ENCODE measurements at regions not wholly inside any gene's neighbourhood (a gene's known extent, or its start where the extent isn't known, plus 50 kb on each side); places are given as distances from the start of the nearest gene placed in this dataset.

DNA sequence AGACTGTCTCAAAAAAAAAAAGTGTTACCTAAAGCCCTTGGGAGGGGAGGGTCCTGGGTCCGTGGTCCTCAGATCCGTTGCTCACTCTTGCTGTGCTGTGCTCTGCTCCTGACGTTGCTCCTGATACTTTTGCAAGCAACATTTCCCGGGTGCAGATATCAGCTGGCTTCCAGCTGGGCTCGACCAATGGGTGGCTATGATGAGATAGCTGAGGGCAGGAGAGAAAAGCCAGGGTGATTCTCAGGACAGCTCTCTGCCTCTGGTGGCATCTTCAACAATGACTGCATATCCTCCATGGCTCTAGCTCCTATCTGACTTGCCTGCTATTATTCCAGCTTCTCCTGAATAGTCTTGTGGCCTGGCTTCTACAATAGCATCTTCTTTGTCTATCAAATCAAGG, 134.5 kb downstream of the RPS12 start:
- TF ChIP-seq, protein P1, sequence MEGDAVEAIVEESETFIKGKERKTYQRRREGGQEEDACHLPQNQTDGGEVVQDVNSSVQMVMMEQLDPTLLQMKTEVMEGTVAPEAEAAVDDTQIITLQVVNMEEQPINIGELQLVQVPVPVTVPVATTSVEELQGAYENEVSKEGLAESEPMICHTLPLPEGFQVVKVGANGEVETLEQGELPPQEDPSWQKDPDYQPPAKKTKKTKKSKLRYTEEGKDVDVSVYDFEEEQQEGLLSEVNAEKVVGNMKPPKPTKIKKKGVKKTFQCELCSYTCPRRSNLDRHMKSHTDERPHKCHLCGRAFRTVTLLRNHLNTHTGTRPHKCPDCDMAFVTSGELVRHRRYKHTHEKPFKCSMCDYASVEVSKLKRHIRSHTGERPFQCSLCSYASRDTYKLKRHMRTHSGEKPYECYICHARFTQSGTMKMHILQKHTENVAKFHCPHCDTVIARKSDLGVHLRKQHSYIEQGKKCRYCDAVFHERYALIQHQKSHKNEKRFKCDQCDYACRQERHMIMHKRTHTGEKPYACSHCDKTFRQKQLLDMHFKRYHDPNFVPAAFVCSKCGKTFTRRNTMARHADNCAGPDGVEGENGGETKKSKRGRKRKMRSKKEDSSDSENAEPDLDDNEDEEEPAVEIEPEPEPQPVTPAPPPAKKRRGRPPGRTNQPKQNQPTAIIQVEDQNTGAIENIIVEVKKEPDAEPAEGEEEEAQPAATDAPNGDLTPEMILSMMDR (IDR thresholded peaks at IDR 0.05; ENCODE audit: extremely low read depth, insufficient read depth, missing control alignments): no peak
- in situ Hi-C loops (cut with MboI; ENCODE audit: low pct_unique_long_range_greater_than_20kb, low sequenced_read_pairs, unreplicated experiment): no loop called here
- DNase-seq (ENCODE audit: low spot score): no peak

DNA sequence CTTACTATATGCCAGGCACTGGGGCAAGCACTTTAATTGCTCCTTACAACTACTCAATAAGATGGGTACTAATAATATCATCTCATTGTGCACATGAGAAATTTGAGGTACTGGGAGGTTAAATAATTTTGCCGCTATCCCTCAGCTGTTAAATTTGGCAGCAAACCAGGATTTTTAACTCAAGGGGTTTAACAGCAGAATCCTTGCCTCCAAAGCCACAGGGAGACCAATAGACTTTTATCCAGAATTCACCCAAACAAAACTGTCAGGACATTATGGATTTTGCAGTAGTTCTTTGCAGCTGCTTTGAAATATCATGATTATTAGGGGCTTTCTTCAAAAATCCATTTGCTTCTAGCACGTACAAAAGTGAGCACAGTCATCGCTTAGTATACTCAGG, 136.2 kb downstream of the RPS12 start:
- in situ Hi-C loops (cut with MboI; ENCODE audit: low pct_unique_long_range_greater_than_20kb, low sequenced_read_pairs, unreplicated experiment): no loop called here
- TF ChIP-seq, protein P1 (IDR thresholded peaks at IDR 0.05; ENCODE audit: extremely low read depth, insufficient read depth, missing control alignments): no peak
- no peak for DNase-seq (ENCODE audit: low spot score)

DNA sequence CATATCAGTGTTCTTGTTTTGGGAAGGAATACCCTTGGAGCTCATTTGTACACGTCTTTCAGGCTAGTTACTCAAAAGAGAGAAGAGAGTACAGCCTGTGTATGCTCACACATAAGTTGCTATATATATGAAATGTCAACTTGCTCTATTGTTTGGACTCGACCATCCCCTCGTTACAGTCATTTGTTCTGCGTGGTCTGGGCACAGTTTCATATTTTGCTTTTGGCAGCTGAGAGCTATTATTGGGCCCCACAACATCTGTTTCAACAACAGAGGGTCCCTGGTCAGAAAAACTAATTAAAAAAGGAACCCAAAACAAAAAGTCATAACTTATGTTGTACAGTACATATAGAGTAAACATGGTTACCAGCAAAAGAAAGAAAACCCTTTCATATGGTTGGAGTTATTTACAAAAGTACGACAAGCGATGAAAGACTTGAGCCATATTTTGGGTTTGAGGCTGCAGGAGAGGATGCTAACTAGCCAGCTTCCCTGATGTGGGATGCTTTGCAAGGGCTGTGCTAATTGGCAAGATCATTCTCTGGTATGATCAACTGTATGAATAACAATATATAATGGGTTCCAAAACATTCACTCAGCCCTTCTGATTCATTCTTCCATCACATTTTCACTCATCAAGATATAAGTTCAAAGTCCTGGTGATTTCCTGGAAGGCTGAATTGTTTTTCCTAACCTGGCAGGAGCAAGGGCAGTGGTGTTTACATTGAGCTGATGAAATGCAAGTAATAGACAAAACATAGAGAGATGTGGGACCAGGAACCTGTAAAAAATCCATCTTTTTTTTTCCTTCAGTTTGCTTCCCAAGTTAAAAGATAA, 137.9 kb downstream of the RPS12 start:
- TF ChIP-seq, protein P1 (IDR thresholded peaks at IDR 0.05; ENCODE audit: extremely low read depth, insufficient read depth, missing control alignments): no peak
- in situ Hi-C loops (cut with MboI; ENCODE audit: low pct_unique_long_range_greater_than_20kb, low sequenced_read_pairs, unreplicated experiment): no loop called here
- DNase-seq (ENCODE audit: low spot score): no peak

DNA sequence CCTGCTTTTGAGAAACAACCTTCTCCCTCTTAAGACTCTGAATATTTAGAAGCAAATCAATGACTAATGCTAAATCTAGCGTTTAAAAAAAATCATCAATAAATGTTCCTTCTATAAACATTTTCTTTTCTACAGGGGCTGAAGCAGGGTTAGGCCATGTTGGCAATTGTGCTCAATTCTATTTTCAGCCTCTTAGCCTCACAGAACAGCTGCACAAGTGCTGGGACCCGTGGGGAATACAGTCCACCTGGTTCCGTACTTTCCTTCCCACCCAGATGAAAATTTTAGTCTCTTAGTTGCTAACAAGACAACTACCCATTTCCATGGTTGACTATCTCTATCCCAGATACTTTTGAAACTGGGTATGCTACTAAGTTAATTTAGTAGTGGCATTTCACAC, 138.6 kb downstream of the RPS12 start:
- TF ChIP-seq, protein P1 (IDR thresholded peaks at IDR 0.05; ENCODE audit: extremely low read depth, insufficient read depth, missing control alignments): no peak
- DNase-seq (ENCODE audit: low spot score): no peak
- in situ Hi-C loops (cut with MboI; ENCODE audit: low pct_unique_long_range_greater_than_20kb, low sequenced_read_pairs, unreplicated experiment): no loop called here

DNA sequence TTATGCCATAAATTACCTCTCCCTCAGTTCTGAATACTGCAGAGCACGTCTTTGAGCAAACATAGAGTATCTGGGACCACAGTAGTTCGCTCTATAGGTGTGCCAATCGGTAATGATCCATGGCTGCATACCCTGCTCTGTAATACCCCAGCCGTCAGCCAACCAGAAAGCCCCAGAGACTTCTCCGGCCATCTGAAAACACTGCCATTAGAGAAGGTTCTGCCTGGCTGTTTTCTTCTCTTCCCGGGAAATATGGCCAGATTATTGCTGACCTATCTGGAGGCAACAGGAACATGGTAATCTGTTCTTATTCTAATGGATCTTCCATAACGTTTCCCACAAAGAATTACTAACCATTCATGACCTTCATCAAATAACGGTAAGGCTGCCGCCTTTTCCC, 139.9 kb downstream of the RPS12 start:
- TF ChIP-seq, protein P1 (IDR thresholded peaks at IDR 0.05; ENCODE audit: extremely low read depth, insufficient read depth, missing control alignments): no peak
- no peak for DNase-seq (ENCODE audit: low spot score)
- in situ Hi-C loops (cut with MboI; ENCODE audit: low pct_unique_long_range_greater_than_20kb, low sequenced_read_pairs, unreplicated experiment): no loop called here

DNA sequence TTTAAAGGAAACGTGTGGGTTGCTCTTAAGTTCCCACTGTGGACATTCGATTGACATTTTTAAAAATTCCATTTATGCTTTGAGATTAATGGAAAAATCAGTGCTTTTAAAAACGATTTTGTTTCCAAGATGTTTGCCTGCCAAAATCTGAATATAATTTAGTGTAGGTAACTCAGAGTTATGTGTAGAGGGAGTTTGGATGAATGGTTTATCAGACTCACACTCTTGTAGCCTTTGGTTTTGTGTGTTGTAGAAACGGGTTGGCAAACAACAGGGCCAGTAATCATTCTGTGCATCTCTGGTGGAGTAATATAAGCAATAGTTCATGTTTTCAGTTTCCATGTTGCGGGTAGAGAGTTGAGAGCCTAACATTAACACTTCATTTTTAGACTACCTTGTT, 140.6 kb downstream of the RPS12 start:
- TF ChIP-seq, protein P1 (IDR thresholded peaks at IDR 0.05; ENCODE audit: extremely low read depth, insufficient read depth, missing control alignments): no peak
- in situ Hi-C loops (cut with MboI; ENCODE audit: low pct_unique_long_range_greater_than_20kb, low sequenced_read_pairs, unreplicated experiment): no loop called here
- no peak for DNase-seq (ENCODE audit: low spot score)
